Central memory CD8-positive, alpha-beta T cell (primary cell): ENCODE measurements at regions not wholly inside any gene's neighbourhood (a gene's known extent, or its start where the extent isn't known, plus 50 kb on each side); places are given as distances from the start of the nearest gene placed in this dataset.

ENCODE experiments used
- ATAC-seq: fragments of 150-1000 bp; cut with Tn5 transposase; replicated peaks from 2 replicates; pipeline ENCODE4 v1.10.0; 2022; ENCODE audit warnings: mild to moderate bottlenecking, moderate FRiP score, moderate number of reproducible peaks; ENCODE audit not compliant: poor library complexity, severe bottlenecking; ENCODE audit errors: extremely low read depth
- DNase-seq, 2 donors: peaks; one replicate each; pipeline ENCODE4 v3.0.0; 2021; ENCODE audit warnings: low spot score in 2 of 2
- H3K27ac Mint-ChIP-seq: one replicate; pipeline ENCODE4 v1.8.0; 2022; ENCODE audit warnings: low read depth, mild to moderate bottlenecking, moderate library complexity, mixed read lengths
- H3K27me3 Mint-ChIP-seq: one replicate; pipeline ENCODE4 v1.8.0; 2022; ENCODE audit warnings: mixed read lengths
- H3K36me3 Mint-ChIP-seq: one replicate; pipeline ENCODE4 v1.8.0; 2022; ENCODE audit warnings: mild to moderate bottlenecking, moderate library complexity, mixed read lengths; ENCODE audit not compliant: insufficient read depth
- H3K4me1 Mint-ChIP-seq: one replicate; pipeline ENCODE4 v1.8.0; 2022; ENCODE audit warnings: mixed read lengths
- H3K4me3 Mint-ChIP-seq: one replicate; pipeline ENCODE4 v1.8.0; 2022; ENCODE audit warnings: mild to moderate bottlenecking, moderate library complexity, mixed read lengths
- H3K9me3 Mint-ChIP-seq: one replicate; pipeline ENCODE4 v1.8.0; 2022; ENCODE audit warnings: mixed read lengths

GRCh38 chr3:176927706-176928581 lies 269.3 kb downstream of the TBL1XR1 start:
- Mint-ChIP-seq H3K36me3 (no peaks in the 10 kb centered on the region), H3K27me3 (peaks cover 41% of the 10 kb centered on the region), H3K9me3 (no peaks in the 10 kb centered on the region), H3K27ac (no peak overlapping the region), H3K4me1 (no peaks in the 10 kb centered on the region), H3K4me3 (no peak overlapping the region)
- ATAC-seq (no peak), DNase-seq (no peak)

- no peak overlapping the region for H3K4me3 Mint-ChIP-seq
- ATAC-seq (no peak), DNase-seq (no peak)
- H3K4me1 Mint-ChIP-seq = no peaks in the 10 kb centered on the region
- no peaks in the 10 kb centered on the region for H3K36me3 Mint-ChIP-seq
- H3K27ac Mint-ChIP-seq = no peak overlapping the region
- H3K27me3 Mint-ChIP-seq = peaks cover 48% of the 10 kb centered on the region
- H3K9me3 Mint-ChIP-seq = no peaks in the 10 kb centered on the region
Observed at GRCh38 chr3:176927280-176927679, 270.0 kb downstream of the TBL1XR1 start.

DNA sequence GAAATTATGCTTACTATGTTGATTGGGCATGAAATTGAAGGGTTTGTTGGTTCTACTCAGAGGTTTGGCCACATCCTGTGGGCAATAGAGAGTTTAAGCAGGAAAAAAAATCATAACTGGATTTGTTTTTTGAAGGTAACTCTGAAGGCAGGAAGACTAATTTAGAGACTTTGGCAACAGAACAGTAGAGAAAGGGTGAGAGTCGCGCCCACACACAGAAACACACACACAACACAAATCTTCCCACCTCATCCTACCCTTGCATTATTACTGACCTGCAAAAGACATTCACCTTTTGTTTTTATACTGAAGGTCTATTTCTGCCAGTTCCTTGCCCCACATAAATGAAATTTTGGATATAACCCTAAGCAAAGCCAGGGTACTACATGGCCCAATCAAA lies 270.6 kb downstream of the TBL1XR1 start:
- Mint-ChIP-seq H3K27me3 (peaks cover 54% of the 10 kb centered on the region), H3K4me3 (no peak overlapping the region), H3K9me3 (no peaks in the 10 kb centered on the region), H3K27ac (no peak overlapping the region), H3K36me3 (no peaks in the 10 kb centered on the region), H3K4me1 (no peaks in the 10 kb centered on the region)
- no peak for DNase-seq
- ATAC-seq = no peak

DNA sequence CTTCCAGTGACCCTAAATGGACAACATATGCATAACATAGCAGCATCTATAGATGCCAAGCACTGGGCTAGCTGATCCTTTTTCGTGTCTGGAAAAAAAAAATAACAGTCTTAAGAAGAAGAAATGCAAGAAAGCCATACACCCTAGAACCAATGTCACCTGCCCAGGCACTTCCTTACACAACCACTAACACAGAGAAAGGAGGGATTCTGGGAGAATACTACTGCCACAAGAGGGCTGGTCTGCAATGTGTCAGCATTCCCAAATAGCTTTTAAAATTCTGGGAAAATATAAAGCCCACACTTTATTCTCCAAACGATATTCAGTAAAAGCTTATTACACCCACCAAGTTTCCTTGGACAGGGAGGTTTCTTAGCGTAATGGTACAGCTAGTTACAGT lies 271.2 kb downstream of the TBL1XR1 start:
- no peak overlapping the region for H3K27ac Mint-ChIP-seq
- no peaks in the 10 kb centered on the region for H3K4me1 Mint-ChIP-seq
- DNase-seq (no peak), ATAC-seq (no peak)
- H3K27me3 Mint-ChIP-seq = peaks cover 54% of the 10 kb centered on the region
- no peaks in the 10 kb centered on the region for H3K36me3 Mint-ChIP-seq
- no peak overlapping the region for H3K4me3 Mint-ChIP-seq
- H3K9me3 Mint-ChIP-seq = no peaks in the 10 kb centered on the region

DNA sequence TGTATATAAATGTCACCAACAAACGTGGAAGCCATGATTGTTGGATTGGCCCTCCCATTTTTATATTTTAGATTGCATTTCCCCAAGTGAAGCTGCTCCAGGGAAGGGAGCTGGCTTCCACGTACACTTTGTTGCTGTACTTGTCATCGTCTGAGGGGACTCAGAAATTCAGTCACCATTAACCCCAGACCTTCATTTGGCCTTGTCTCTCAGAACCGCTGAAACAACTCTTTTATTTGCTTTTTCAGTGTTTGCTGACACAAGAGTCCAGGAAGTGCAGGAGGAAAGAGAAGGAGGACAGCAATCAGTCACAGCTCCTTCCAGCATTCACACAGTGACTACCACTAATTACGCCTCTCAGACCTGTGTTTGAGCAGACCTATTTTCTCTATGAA lies 276.5 kb downstream of the TBL1XR1 start:
- no peak for DNase-seq
- H3K9me3 Mint-ChIP-seq = no peaks in the 10 kb centered on the region

DNA sequence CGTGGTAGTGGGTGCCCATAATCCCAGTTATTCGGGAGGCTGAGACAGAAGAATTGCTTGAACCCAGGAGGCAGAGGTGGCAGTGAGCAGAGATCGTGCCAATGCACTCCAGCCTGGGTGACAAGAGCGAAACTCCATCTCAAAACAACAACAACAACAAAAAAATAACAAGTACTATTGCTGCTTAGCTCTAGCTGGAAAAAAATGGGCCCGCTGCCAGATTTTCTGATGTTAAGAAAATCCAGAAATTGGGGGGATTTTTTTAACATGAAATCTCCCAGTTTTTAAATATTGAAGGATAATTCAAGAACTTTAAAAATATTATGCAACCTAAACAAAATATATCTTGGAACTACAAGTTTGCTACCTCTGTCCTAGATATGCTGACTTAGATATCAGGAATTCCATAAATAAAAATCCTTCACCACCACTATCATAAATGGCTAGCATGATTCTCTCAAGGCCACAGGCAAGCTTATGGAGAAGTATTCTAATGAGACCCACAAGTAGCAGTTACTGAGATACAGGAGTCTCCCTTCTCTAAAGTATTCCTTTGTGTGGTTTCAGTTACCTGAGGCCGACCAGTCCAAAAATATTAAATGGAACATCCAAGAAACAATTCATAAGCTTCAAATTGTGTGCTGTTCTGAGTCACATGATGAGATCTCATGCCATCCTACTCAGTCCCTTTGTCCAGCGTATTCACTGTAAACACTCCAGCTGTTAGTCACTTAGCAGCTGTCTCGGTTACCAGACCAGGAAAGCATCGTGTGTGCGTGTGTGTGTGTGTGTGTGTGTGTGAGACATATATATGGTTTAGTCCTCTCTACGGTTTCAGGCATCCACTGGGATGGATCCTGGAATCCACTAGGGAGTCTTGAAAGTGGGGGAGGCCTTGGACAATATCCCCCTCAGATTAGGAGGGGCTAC lies 277.2 kb downstream of the TBL1XR1 start:
- Mint-ChIP-seq H3K27me3 (peaks cover 38% of the 10 kb centered on the region), H3K4me3 (no peak overlapping the region), H3K27ac (no peak overlapping the region), H3K9me3 (no peaks in the 10 kb centered on the region), H3K4me1 (no peaks in the 10 kb centered on the region), H3K36me3 (no peaks in the 10 kb centered on the region)
- no peak for ATAC-seq
- no peak for DNase-seq

More for the DNA sequence above, 276.5 kb downstream of the TBL1XR1 start:
- Mint-ChIP-seq H3K4me1 (no peaks in the 10 kb centered on the region), H3K27me3 (peaks cover 38% of the 10 kb centered on the region), H3K36me3 (no peaks in the 10 kb centered on the region), H3K27ac (no peak overlapping the region), H3K4me3 (no peak overlapping the region)
- ATAC-seq = no peak

- H3K9me3 Mint-ChIP-seq = no peaks in the 10 kb centered on the region
- no peaks in the 10 kb centered on the region for H3K36me3 Mint-ChIP-seq
- ATAC-seq (no peak), DNase-seq (no peak)
- no peak overlapping the region for H3K4me3 Mint-ChIP-seq
- no peaks in the 10 kb centered on the region for H3K4me1 Mint-ChIP-seq
- no peak overlapping the region for H3K27ac Mint-ChIP-seq
- peaks cover 17% of the 10 kb centered on the region for H3K27me3 Mint-ChIP-seq
Observed at GRCh38 chr3:176916777-176917176, 280.5 kb downstream of the TBL1XR1 start.

- no peak for ATAC-seq
- Mint-ChIP-seq H3K9me3 (no peaks in the 10 kb centered on the region), H3K27ac (no peak overlapping the region), H3K4me3 (no peak overlapping the region), H3K36me3 (no peaks in the 10 kb centered on the region), H3K4me1 (no peaks in the 10 kb centered on the region), H3K27me3 (peaks cover 16% of the 10 kb centered on the region)
- DNase-seq = no peak
Observed at GRCh38 chr3:176914764-176915163, 282.5 kb downstream of the TBL1XR1 start.

GRCh38 chr3:176911579-176911978 lies 285.7 kb downstream of the TBL1XR1 start:
- no peaks in the 10 kb centered on the region for H3K36me3 Mint-ChIP-seq
- no peak overlapping the region for H3K4me3 Mint-ChIP-seq
- H3K4me1 Mint-ChIP-seq = no peaks in the 10 kb centered on the region
- DNase-seq = no peak
- no peaks in the 10 kb centered on the region for H3K9me3 Mint-ChIP-seq
- no peak overlapping the region for H3K27ac Mint-ChIP-seq
- no peaks in the 10 kb centered on the region for H3K27me3 Mint-ChIP-seq
- no peak for ATAC-seq

DNA sequence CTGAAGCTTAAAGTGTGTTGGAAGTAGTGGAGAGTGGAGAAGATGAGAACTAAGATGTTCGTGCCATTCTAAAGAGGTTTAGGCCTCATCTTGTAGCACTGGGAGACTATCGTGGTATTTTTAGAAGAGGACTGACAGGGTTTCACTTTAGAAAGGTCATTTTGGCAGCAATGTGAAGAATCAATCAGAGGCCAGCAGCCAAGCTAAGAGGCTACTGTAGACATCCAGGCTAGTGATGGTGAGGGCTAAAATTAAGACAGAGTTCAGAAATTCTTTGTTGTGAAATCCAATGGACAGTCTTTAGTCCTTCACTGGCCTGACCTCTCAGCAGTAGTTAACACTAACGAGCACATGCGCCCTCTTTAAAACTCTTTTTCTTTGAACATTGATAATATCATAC lies 288.2 kb downstream of the TBL1XR1 start:
- H3K27ac Mint-ChIP-seq = no peak overlapping the region
- no peaks in the 10 kb centered on the region for H3K4me1 Mint-ChIP-seq
- H3K27me3 Mint-ChIP-seq = no peaks in the 10 kb centered on the region
- no peak for ATAC-seq
- no peak for DNase-seq
- H3K4me3 Mint-ChIP-seq = no peak overlapping the region
- H3K9me3 Mint-ChIP-seq = no peaks in the 10 kb centered on the region
- H3K36me3 Mint-ChIP-seq = no peaks in the 10 kb centered on the region

DNA sequence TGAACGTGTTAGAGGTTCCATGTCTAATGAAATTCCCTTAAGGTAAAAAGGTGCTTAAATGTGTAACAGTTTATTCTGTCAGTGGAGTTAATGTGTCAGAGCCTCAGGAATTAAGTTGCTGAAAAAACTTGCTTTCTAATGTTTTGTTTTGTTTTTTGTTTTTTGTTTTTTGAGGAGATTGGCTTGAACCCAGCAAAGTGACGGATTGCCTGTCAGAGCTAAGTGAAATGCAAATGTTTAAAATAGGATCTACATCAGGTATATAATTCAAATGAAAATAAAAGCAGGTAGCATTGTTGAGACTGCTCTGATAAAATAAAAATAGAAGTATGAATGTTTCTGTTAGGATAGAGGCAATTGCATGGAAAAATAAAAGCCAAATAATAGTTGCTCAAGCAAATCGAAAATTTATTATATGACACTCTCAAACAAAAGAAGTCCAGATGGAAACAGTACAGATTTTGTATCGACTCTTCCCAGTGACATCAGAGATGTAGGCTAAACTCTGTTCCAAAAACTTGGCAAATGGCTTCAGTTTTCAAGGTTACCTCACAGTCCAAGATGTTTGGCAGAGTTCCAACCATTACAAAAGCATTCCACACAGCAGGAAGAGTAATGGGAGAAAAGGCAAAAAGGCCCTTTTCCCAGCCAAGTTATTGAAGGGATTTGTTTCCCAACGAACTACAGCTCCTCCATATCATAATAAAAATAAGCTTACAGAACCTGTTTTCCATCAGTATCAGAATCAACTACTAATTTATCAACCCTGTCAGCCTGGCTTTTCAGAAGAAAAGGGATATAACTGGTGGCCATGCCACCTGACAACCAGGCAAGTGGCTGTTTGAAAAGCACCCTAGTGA lies 291.0 kb downstream of the TBL1XR1 start:
- DNase-seq (no peak), ATAC-seq (no peak)
- Mint-ChIP-seq H3K27ac (no peak overlapping the region), H3K36me3 (no peaks in the 10 kb centered on the region), H3K9me3 (no peaks in the 10 kb centered on the region), H3K27me3 (peaks cover 10% of the 10 kb centered on the region), H3K4me1 (no peaks in the 10 kb centered on the region), H3K4me3 (no peak overlapping the region)

DNA sequence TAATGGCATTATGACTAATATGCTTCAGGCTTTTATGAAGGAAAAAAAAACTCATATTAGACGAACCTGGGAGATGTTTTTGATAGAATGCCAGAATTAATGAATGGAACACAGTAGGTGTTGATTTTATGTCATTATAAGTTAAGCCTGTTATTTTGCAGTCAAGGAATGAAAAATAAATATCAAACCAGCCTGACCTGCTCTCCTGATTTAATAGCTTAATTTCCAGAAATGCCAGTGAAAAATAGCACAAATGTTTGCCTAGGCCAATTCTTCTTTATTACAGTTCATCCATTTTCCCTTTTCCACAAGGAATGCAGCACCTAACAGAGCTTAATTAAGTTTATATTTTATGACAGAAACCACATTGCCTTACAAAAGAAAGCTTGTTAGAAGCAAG lies 292.0 kb downstream of the TBL1XR1 start:
- no peaks in the 10 kb centered on the region for H3K36me3 Mint-ChIP-seq
- no peak overlapping the region for H3K4me3 Mint-ChIP-seq
- ATAC-seq (no peak), DNase-seq (no peak)
- no peaks in the 10 kb centered on the region for H3K9me3 Mint-ChIP-seq
- no peaks in the 10 kb centered on the region for H3K4me1 Mint-ChIP-seq
- H3K27ac Mint-ChIP-seq = no peak overlapping the region
- H3K27me3 Mint-ChIP-seq = peaks cover 18% of the 10 kb centered on the region
